ENCODE measurements at regions not wholly inside any gene's neighbourhood (a gene's known extent, or its start where the extent isn't known, plus 50 kb on each side); places are given as distances from the start of the nearest gene placed in this dataset.

- H3K4me3 ChIP-seq (ENCODE audit: low read length) = no peak overlapping the region
- H3K36me3 ChIP-seq (ENCODE audit: control insufficient read depth, insufficient read depth, low read length) = no peaks in the 10 kb centered on the region
- H3K27me3 ChIP-seq (ENCODE audit: control insufficient read depth, insufficient read depth, low read length) = no peaks in the 10 kb centered on the region
- H3K9me3 ChIP-seq (ENCODE audit: control insufficient read depth, insufficient read depth, low read length) = no peaks in the 10 kb centered on the region
- no peak for DNase-seq (ENCODE audit: low read depth, low spot score)
- H3K4me1 ChIP-seq (ENCODE audit: control insufficient read depth, insufficient read depth, low read length) = no peaks in the 10 kb centered on the region
- H3K27ac ChIP-seq (ENCODE audit: low read length) = no peak overlapping the region
- no CpG with 5 or more reads among the region's 3 CpGs for WGBS (ENCODE audit: insufficient coverage, insufficient read length)
These were observed 696.5 kb upstream of the CITED2 start for GRCh38 chr6:140070846-140071473.

- H3K27me3 ChIP-seq (ENCODE audit: control insufficient read depth, insufficient read depth, low read length) = no peaks in the 10 kb centered on the region
- H3K9me3 ChIP-seq (ENCODE audit: control insufficient read depth, insufficient read depth, low read length) = no peaks in the 10 kb centered on the region
- H3K27ac ChIP-seq (ENCODE audit: low read length) = no peak overlapping the region
- H3K4me3 ChIP-seq (ENCODE audit: low read length) = no peak overlapping the region
- no peak for DNase-seq (ENCODE audit: low read depth, low spot score)
- no peaks in the 10 kb centered on the region for H3K4me1 ChIP-seq (ENCODE audit: control insufficient read depth, insufficient read depth, low read length)
- no peaks in the 10 kb centered on the region for H3K36me3 ChIP-seq (ENCODE audit: control insufficient read depth, insufficient read depth, low read length)
These were observed 695.1 kb upstream of the CITED2 start for GRCh38 chr6:140069576-140069975.

GRCh38 chr6:140068801-140069200, 694.4 kb upstream of the CITED2 start:
- Histone ChIP-seq H3K4me1 (ENCODE audit: control insufficient read depth, insufficient read depth, low read length) (no peaks in the 10 kb centered on the region), H3K27ac (ENCODE audit: low read length) (no peak overlapping the region), H3K27me3 (ENCODE audit: control insufficient read depth, insufficient read depth, low read length) (no peaks in the 10 kb centered on the region), H3K9me3 (ENCODE audit: control insufficient read depth, insufficient read depth, low read length) (no peaks in the 10 kb centered on the region), H3K4me3 (ENCODE audit: low read length) (no peak overlapping the region), H3K36me3 (ENCODE audit: control insufficient read depth, insufficient read depth, low read length) (no peaks in the 10 kb centered on the region)
- WGBS (ENCODE audit: insufficient coverage, insufficient read length) = no CpG with 5 or more reads among the region's 3 CpGs
- no peak for DNase-seq (ENCODE audit: low read depth, low spot score)

- H3K27ac ChIP-seq (ENCODE audit: low read length) = no peak overlapping the region
- H3K9me3 ChIP-seq (ENCODE audit: control insufficient read depth, insufficient read depth, low read length) = no peaks in the 10 kb centered on the region
- no peaks in the 10 kb centered on the region for H3K36me3 ChIP-seq (ENCODE audit: control insufficient read depth, insufficient read depth, low read length)
- DNase-seq (ENCODE audit: low read depth, low spot score) = no peak
- WGBS (ENCODE audit: insufficient coverage, insufficient read length) = no CpG with 5 or more reads among the region's 7 CpGs
- no peaks in the 10 kb centered on the region for H3K4me1 ChIP-seq (ENCODE audit: control insufficient read depth, insufficient read depth, low read length)
- no peaks in the 10 kb centered on the region for H3K27me3 ChIP-seq (ENCODE audit: control insufficient read depth, insufficient read depth, low read length)
- H3K4me3 ChIP-seq (ENCODE audit: low read length) = no peak overlapping the region
These were observed 689.9 kb upstream of the CITED2 start for GRCh38 chr6:140064366-140064765.

- Histone ChIP-seq H3K27ac (ENCODE audit: low read length) (no peak overlapping the region), H3K27me3 (ENCODE audit: control insufficient read depth, insufficient read depth, low read length) (no peaks in the 10 kb centered on the region), H3K4me1 (ENCODE audit: control insufficient read depth, insufficient read depth, low read length) (no peaks in the 10 kb centered on the region), H3K36me3 (ENCODE audit: control insufficient read depth, insufficient read depth, low read length) (no peaks in the 10 kb centered on the region), H3K9me3 (ENCODE audit: control insufficient read depth, insufficient read depth, low read length) (no peaks in the 10 kb centered on the region), H3K4me3 (ENCODE audit: low read length) (no peak overlapping the region)
- no peak for DNase-seq (ENCODE audit: low read depth, low spot score)
These were observed 688.6 kb upstream of the CITED2 start for GRCh38 chr6:140063021-140063399.

- Histone ChIP-seq H3K36me3 (ENCODE audit: control insufficient read depth, insufficient read depth, low read length) (no peaks in the 10 kb centered on the region), H3K27ac (ENCODE audit: low read length) (no peak overlapping the region), H3K27me3 (ENCODE audit: control insufficient read depth, insufficient read depth, low read length) (no peaks in the 10 kb centered on the region), H3K9me3 (ENCODE audit: control insufficient read depth, insufficient read depth, low read length) (no peaks in the 10 kb centered on the region), H3K4me3 (ENCODE audit: low read length) (no peak overlapping the region), H3K4me1 (ENCODE audit: control insufficient read depth, insufficient read depth, low read length) (no peaks in the 10 kb centered on the region)
- no CpG with 5 or more reads among the region's 3 CpGs for WGBS (ENCODE audit: insufficient coverage, insufficient read length)
- no peak for DNase-seq (ENCODE audit: low read depth, low spot score)
These were observed 687.9 kb upstream of the CITED2 start for GRCh38 chr6:140062043-140063020.

- WGBS (ENCODE audit: insufficient coverage, insufficient read length) = no CpG with 5 or more reads among the region's 5 CpGs
- Histone ChIP-seq H3K27ac (ENCODE audit: low read length) (no peak overlapping the region), H3K27me3 (ENCODE audit: control insufficient read depth, insufficient read depth, low read length) (no peaks in the 10 kb centered on the region)
These were observed 686.9 kb upstream of the CITED2 start for GRCh38 chr6:140061110-140062042.

GRCh38 chr6:140059947-140060346, 685.5 kb upstream of the CITED2 start:
- no CpG with 5 or more reads among the region's 1 CpG for WGBS (ENCODE audit: insufficient coverage, insufficient read length)
- no peak for DNase-seq (ENCODE audit: low read depth, low spot score)
- Histone ChIP-seq H3K9me3 (ENCODE audit: control insufficient read depth, insufficient read depth, low read length) (no peaks in the 10 kb centered on the region), H3K27me3 (ENCODE audit: control insufficient read depth, insufficient read depth, low read length) (no peaks in the 10 kb centered on the region), H3K4me1 (ENCODE audit: control insufficient read depth, insufficient read depth, low read length) (no peaks in the 10 kb centered on the region), H3K36me3 (ENCODE audit: control insufficient read depth, insufficient read depth, low read length) (no peaks in the 10 kb centered on the region), H3K27ac (ENCODE audit: low read length) (no peak overlapping the region), H3K4me3 (ENCODE audit: low read length) (no peak overlapping the region)

More at GRCh38 chr6:140061110-140062042, 686.9 kb upstream of the CITED2 start:
- Histone ChIP-seq H3K36me3 (ENCODE audit: control insufficient read depth, insufficient read depth, low read length) (no peaks in the 10 kb centered on the region), H3K4me1 (ENCODE audit: control insufficient read depth, insufficient read depth, low read length) (no peaks in the 10 kb centered on the region), H3K9me3 (ENCODE audit: control insufficient read depth, insufficient read depth, low read length) (no peaks in the 10 kb centered on the region), H3K4me3 (ENCODE audit: low read length) (no peak overlapping the region)
- no peak for DNase-seq (ENCODE audit: low read depth, low spot score)

- no CpG with 5 or more reads among the region's 2 CpGs for WGBS (ENCODE audit: insufficient coverage, insufficient read length)
- Histone ChIP-seq H3K4me3 (ENCODE audit: low read length) (no peak overlapping the region), H3K9me3 (ENCODE audit: control insufficient read depth, insufficient read depth, low read length) (no peaks in the 10 kb centered on the region), H3K27me3 (ENCODE audit: control insufficient read depth, insufficient read depth, low read length) (no peaks in the 10 kb centered on the region), H3K27ac (ENCODE audit: low read length) (no peak overlapping the region), H3K4me1 (ENCODE audit: control insufficient read depth, insufficient read depth, low read length) (no peaks in the 10 kb centered on the region), H3K36me3 (ENCODE audit: control insufficient read depth, insufficient read depth, low read length) (no peaks in the 10 kb centered on the region)
- DNase-seq (ENCODE audit: low read depth, low spot score) = no peak
These were observed 684.4 kb upstream of the CITED2 start for GRCh38 chr6:140058863-140059262.

Data from iPS DF 6.9 (cell line).